Mammary epithelial cell (primary cell): ENCODE measurements at regions not wholly inside any gene's neighbourhood (a gene's known extent, or its start where the extent isn't known, plus 50 kb on each side); places are given as distances from the start of the nearest gene placed in this dataset.

Experiments used
- EZH2 ChIP-seq: IDR thresholded peaks from 2 replicates; pipeline ENCODE4 v1.6.1; 2012; ENCODE audit warnings: low read length, inconsistent platforms, borderline replicate concordance
- TF ChIP-seq, protein P1 (sequence below), 2 donors: IDR thresholded peaks in 1 of 2; conservative IDR thresholded peaks in 1 of 2; 2 replicates each; pipeline ENCODE4 v1.5.1; 2011 to 2012; ENCODE audit warnings: inconsistent platforms in 2 of 2, low read length in 2 of 2, mild to moderate bottlenecking in 2 of 2, control low read depth in 1 of 2, low read depth in 1 of 2; ENCODE audit not compliant: insufficient read depth in 1 of 2; ENCODE audit errors: extremely low read depth in 1 of 2

DNA sequence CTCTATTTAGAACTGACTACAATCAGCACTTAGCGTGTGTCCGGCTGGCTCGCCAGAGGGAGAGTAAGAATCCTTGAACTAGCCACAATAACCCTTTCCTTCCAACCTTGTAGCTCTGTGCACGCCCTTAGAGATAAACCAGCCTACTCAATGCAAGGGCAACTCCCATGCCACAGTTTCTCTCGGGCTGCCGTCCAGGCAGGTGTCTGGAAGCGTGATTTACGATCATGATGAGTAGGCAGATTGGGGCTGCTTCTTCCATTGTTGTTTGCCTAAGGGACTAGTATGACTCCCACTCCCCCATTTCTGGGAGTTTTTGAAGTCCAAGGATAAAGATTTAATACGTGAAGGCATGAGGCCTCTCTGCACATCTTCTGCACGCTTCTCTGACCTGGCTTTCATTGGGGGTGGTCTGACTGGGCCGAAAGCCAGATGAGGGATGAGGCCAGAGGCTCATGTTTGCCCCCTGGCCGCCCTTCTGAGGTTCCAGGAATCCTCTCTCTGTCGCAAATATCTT is 134.0 kb upstream of the MYO10 start:
- TF ChIP-seq, protein P1, sequence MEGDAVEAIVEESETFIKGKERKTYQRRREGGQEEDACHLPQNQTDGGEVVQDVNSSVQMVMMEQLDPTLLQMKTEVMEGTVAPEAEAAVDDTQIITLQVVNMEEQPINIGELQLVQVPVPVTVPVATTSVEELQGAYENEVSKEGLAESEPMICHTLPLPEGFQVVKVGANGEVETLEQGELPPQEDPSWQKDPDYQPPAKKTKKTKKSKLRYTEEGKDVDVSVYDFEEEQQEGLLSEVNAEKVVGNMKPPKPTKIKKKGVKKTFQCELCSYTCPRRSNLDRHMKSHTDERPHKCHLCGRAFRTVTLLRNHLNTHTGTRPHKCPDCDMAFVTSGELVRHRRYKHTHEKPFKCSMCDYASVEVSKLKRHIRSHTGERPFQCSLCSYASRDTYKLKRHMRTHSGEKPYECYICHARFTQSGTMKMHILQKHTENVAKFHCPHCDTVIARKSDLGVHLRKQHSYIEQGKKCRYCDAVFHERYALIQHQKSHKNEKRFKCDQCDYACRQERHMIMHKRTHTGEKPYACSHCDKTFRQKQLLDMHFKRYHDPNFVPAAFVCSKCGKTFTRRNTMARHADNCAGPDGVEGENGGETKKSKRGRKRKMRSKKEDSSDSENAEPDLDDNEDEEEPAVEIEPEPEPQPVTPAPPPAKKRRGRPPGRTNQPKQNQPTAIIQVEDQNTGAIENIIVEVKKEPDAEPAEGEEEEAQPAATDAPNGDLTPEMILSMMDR (conservative IDR thresholded peaks at IDR 0.05 in 1 of 2, IDR thresholded peaks at IDR 0.05 in 1 of 2; ENCODE audit: extremely low read depth in 1 of 2, insufficient read depth in 1 of 2, low read depth in 1 of 2, low read length in 2 of 2) = no peak
- TF ChIP-seq EZH2 = no peak
